Gastroesophageal sphincter (tissue), 4 donors: ENCODE measurements at regions not wholly inside any gene's neighbourhood (a gene's known extent, or its start where the extent isn't known, plus 50 kb on each side); places are given as distances from the start of the nearest gene placed in this dataset.

ENCODE experiments used
- ATAC-seq: fragments of 150-250 bp; one replicate; pipeline ENCODE4 v1.9.1; 2016; ENCODE audit warnings: mild to moderate bottlenecking, moderate library complexity
- H3K27ac ChIP-seq, 4 donors: fragments of 200-600 bp; sonication (generic) in 3 of 4; 1 replicate in 3 of 4; 2 replicates in 1 of 4; pipeline ENCODE4 v1.5.1; 2016 to 2019
- H3K27me3 ChIP-seq: fragments of 200-600 bp; sonication (generic); one replicate; pipeline ENCODE4 v1.5.1; 2019
- H3K36me3 ChIP-seq, 2 donors: fragments of 200-600 bp; sonication (generic); one replicate each; pipeline ENCODE4 v1.5.1; 2019; ENCODE audit warnings: control low read depth in 1 of 2
- H3K4me1 ChIP-seq, 3 donors: fragments of 200-600 bp; sonication (generic); 1 replicate in 2 of 3; 2 replicates in 1 of 3; pipeline ENCODE4 v1.5.1; 2016 to 2019; ENCODE audit warnings: control low read depth in 2 of 3
- H3K4me3 ChIP-seq, 2 donors: fragments of 200-600 bp; sonication (generic); one replicate each; pipeline ENCODE4 v1.5.1; 2019; ENCODE audit warnings: mild to moderate bottlenecking in 1 of 2, moderate library complexity in 1 of 2
- H3K9me3 ChIP-seq, 3 donors: fragments of 200-600 bp; sonication (generic); one replicate each; pipeline ENCODE4 v1.5.1; 2017 to 2019; ENCODE audit warnings: control low read depth in 2 of 3
- CTCF ChIP-seq, 4 experiments: fragments of 200-600 bp in 2 of 4; fragments of 450-650 bp in 2 of 4; sonication (generic) in 1 of 4; IDR thresholded peaks; one replicate each; pipeline ENCODE4 v1.5.1; 2017 to 2019; ENCODE audit warnings: antibody characterized with exemption in 4 of 4, mild to moderate bottlenecking in 2 of 4, moderate library complexity in 2 of 4
- EP300 ChIP-seq: sonication (generic); formaldehyde crosslinking; IDR thresholded peaks from one replicate; pipeline ENCODE4 v1.6.1; 2017; ENCODE audit warnings: antibody characterized with exemption, mild to moderate bottlenecking
- POLR2A ChIP-seq, 2 donors: fragments of 450-650 bp; IDR thresholded peaks; one replicate each; pipeline ENCODE4 v1.6.1; 2017; ENCODE audit warnings: antibody characterized with exemption in 2 of 2, mild to moderate bottlenecking in 2 of 2, moderate library complexity in 1 of 2
- POLR2AphosphoS5 ChIP-seq: sonication (generic); formaldehyde crosslinking; IDR thresholded peaks from one replicate; pipeline ENCODE4 v1.6.1; 2017; ENCODE audit warnings: antibody characterized with exemption
- WGBS, 2 donors: methylation state at CpG; one replicate each; pipeline ENCODE4 v1.1.5; 2018; ENCODE audit warnings: low coverage in 1 of 2; 5-methylcytosine and 5-hydroxymethylcytosine counted together

GRCh38 chr10:29749150-29749549 is 114.4 kb upstream of the SVIL start:
- Histone ChIP-seq H3K4me3 (no peak overlapping the region), H3K9me3 (no peaks in the 10 kb centered on the region), H3K4me1 (peaks cover 0 to 8% (median 6%) of the 10 kb centered on the region in 3 donors), H3K36me3 (no peaks in the 10 kb centered on the region), H3K27me3 (no peaks in the 10 kb centered on the region), H3K27ac (no peak overlapping the region)
- no peak for TF ChIP-seq POLR2A (IDR thresholded peaks at IDR 0.05)
- no peak for TF ChIP-seq EP300
- no peak for ATAC-seq
- 65 to 80% methylated on average over 2 to 3 of the region's 3 CpGs for WGBS, 2 donors

GRCh38 chr10:29748109-29748650 is 113.4 kb upstream of the SVIL start:
- WGBS, 2 donors = 92 to 100% methylated on average over 1 to 3 of the region's 3 CpGs
- Histone ChIP-seq H3K4me3 (no peak overlapping the region), H3K4me1 (peaks cover 0 to 8% (median 6%) of the 10 kb centered on the region in 3 donors), H3K9me3 (no peaks in the 10 kb centered on the region), H3K36me3 (no peaks in the 10 kb centered on the region), H3K27ac (no peak overlapping the region), H3K27me3 (no peaks in the 10 kb centered on the region)
- TF ChIP-seq POLR2AphosphoS5 = no peak
- TF ChIP-seq POLR2A (IDR thresholded peaks at IDR 0.05) = no peak
- TF ChIP-seq EP300 = no peak
- TF ChIP-seq CTCF (IDR thresholded peaks at IDR 0.05) = no peak
- ATAC-seq = no peak

- Histone ChIP-seq H3K27ac (peak overlapping the region in 3 of 4 donors; percentile 28 to 37 (median 31)), H3K9me3 (no peaks in the 10 kb centered on the region), H3K27me3 (no peaks in the 10 kb centered on the region), H3K36me3 (no peaks in the 10 kb centered on the region), H3K4me3 (no peak overlapping the region), H3K4me1 (peaks cover 0 to 12% (median 6%) of the 10 kb centered on the region in 3 donors)
- TF ChIP-seq CTCF (IDR thresholded peaks at IDR 0.05) = no peak
- peak; percentile 50 for TF ChIP-seq POLR2AphosphoS5
- 26 to 35% methylated on average over 4 to 5 of the region's 5 CpGs for WGBS, 2 donors
- no peak for ATAC-seq
These were observed 111.5 kb upstream of the SVIL start for GRCh38 chr10:29746080-29746797.

- Histone ChIP-seq H3K27ac (peak overlapping the region; percentile 21 to 73 (median 56)), H3K27me3 (no peaks in the 10 kb centered on the region), H3K9me3 (no peaks in the 10 kb centered on the region), H3K4me3 (no peak overlapping the region), H3K4me1 (peaks cover 0 to 25% (median 5%) of the 10 kb centered on the region in 3 donors), H3K36me3 (no peaks in the 10 kb centered on the region)
- ATAC-seq = no peak
- WGBS, 2 donors = 64 to 67% methylated on average over 6 of the region's 6 CpGs
- no peak for TF ChIP-seq POLR2AphosphoS5
- TF ChIP-seq POLR2A (IDR thresholded peaks at IDR 0.05) = no peak
- TF ChIP-seq CTCF (IDR thresholded peaks at IDR 0.05) = no peak
- no peak for TF ChIP-seq EP300
These were observed 106.3 kb upstream of the SVIL start for GRCh38 chr10:29740981-29741545.

GRCh38 chr10:29738341-29738740 is 103.6 kb upstream of the SVIL start:
- TF ChIP-seq POLR2A (IDR thresholded peaks at IDR 0.05) = no peak
- TF ChIP-seq POLR2AphosphoS5 = no peak
- no peak for TF ChIP-seq CTCF (IDR thresholded peaks at IDR 0.05)
- H3K4me3 ChIP-seq = no peak overlapping the region
- H3K27me3 ChIP-seq = no peaks in the 10 kb centered on the region
- H3K9me3 ChIP-seq = no peaks in the 10 kb centered on the region
- no peaks in the 10 kb centered on the region for H3K36me3 ChIP-seq
- no peak for ATAC-seq
- 93% methylated on average over 11 of the region's 11 CpGs; no CpG with 5 or more reads in 1 of the 2 donors for WGBS, 2 donors
- peaks cover 0 to 36% (median 7%) of the 10 kb centered on the region in 3 donors for H3K4me1 ChIP-seq
- no peak overlapping the region for H3K27ac ChIP-seq
